GM21526 (cell line): ENCODE measurements at regions not wholly inside any gene's neighbourhood (a gene's known extent, or its start where the extent isn't known, plus 50 kb on each side); places are given as distances from the start of the nearest gene placed in this dataset.
"Not testable (repeated sequence)": the region's sequence is repeated elsewhere in the genome, so short reads cannot be mapped to it uniquely, and the experiment has no call there.

Source experiments
- ATAC-seq: cut with Tn5 transposase; IDR thresholded peaks from one replicate; pipeline ENCODE4 v1.9.1; 2021; ENCODE audit warnings: moderate library complexity; ENCODE audit not compliant: unreplicated experiment, low FRiP score

- ATAC-seq: no peak
Observed at GRCh38 chr9:102514541-102514940, 480.6 kb upstream of the CYLC2 start.

- ATAC-seq: no peak
Observed at GRCh38 chr9:102507044-102507687, 488.0 kb upstream of the CYLC2 start.

- no peak for ATAC-seq
Observed at GRCh38 chr9:102506406-102506805, 488.7 kb upstream of the CYLC2 start.

- no peak for ATAC-seq
Observed at GRCh38 chr9:102499468-102499867, 495.7 kb upstream of the CYLC2 start.

GRCh38 chr9:102497709-102498108, 497.4 kb upstream of the CYLC2 start:
- no peak for ATAC-seq

GRCh38 chr9:102486976-102487375, 508.2 kb upstream of the CYLC2 start:
- ATAC-seq: not testable (repeated sequence)

- ATAC-seq: no peak
Observed at GRCh38 chr9:102483651-102484050, 511.5 kb upstream of the CYLC2 start.

- no peak for ATAC-seq
Observed at GRCh38 chr9:102482776-102483175, 512.4 kb upstream of the CYLC2 start.

- no peak for ATAC-seq
Observed at GRCh38 chr9:102479191-102479590, 515.9 kb upstream of the CYLC2 start.

GRCh38 chr9:102474357-102474756, 520.8 kb upstream of the CYLC2 start:
- no peak for ATAC-seq

GRCh38 chr9:102469430-102469829, 525.7 kb upstream of the CYLC2 start:
- not testable (repeated sequence) for ATAC-seq

GRCh38 chr9:102461156-102461819, 533.8 kb upstream of the CYLC2 start:
- no peak for ATAC-seq

- no peak for ATAC-seq
Observed at GRCh38 chr9:102459828-102460227, 535.3 kb upstream of the CYLC2 start.

GRCh38 chr9:102456562-102456961, 538.6 kb upstream of the CYLC2 start:
- ATAC-seq: no peak

- no peak for ATAC-seq
Observed at GRCh38 chr9:102445906-102446305, 549.2 kb upstream of the CYLC2 start.

GRCh38 chr9:102445181-102445747, 549.9 kb upstream of the CYLC2 start:
- ATAC-seq: peak; percentile 60

GRCh38 chr9:102439583-102439982, 555.5 kb upstream of the CYLC2 start:
- ATAC-seq: no peak

- ATAC-seq: not testable (repeated sequence)
Observed at GRCh38 chr9:102436599-102436998, 558.5 kb upstream of the CYLC2 start.

- no peak for ATAC-seq
Observed at GRCh38 chr9:102435427-102435826, 559.7 kb upstream of the CYLC2 start.

GRCh38 chr9:102434545-102434944, 560.6 kb upstream of the CYLC2 start:
- ATAC-seq: no peak

GRCh38 chr9:102428305-102428704, 566.8 kb upstream of the CYLC2 start:
- ATAC-seq: no peak

GRCh38 chr9:102416251-102416650, 578.9 kb upstream of the CYLC2 start:
- ATAC-seq: not testable (repeated sequence)
